Fibroblast of lung (primary cell): ENCODE measurements at regions not wholly inside any gene's neighbourhood (a gene's known extent, or its start where the extent isn't known, plus 50 kb on each side); places are given as distances from the start of the nearest gene placed in this dataset.

Experiments
- DNase-seq, 2 donors: peaks; one replicate each; pipeline versions ENCODE4 v3.0.0 to v3.0.0-alpha.2; 2010; ENCODE audit warnings: low read depth in 2 of 2
- H2AFZ ChIP-seq: 2 replicates; pipeline ENCODE4 v1.5.1; 2012; ENCODE audit warnings: low read length, control low read depth, inconsistent platforms
- H3K27ac ChIP-seq: 2 replicates; pipeline ENCODE4 v1.5.1; 2011; ENCODE audit warnings: low read length, control low read depth; ENCODE audit not compliant: insufficient read depth
- H3K27me3 ChIP-seq: 2 replicates; pipeline ENCODE4 v1.5.1; 2011; ENCODE audit warnings: mild to moderate bottlenecking, low read length; ENCODE audit not compliant: control insufficient read depth, insufficient read depth
- H3K36me3 ChIP-seq: 2 replicates; pipeline ENCODE4 v1.5.1; 2011; ENCODE audit warnings: low read length; ENCODE audit not compliant: control insufficient read depth, insufficient read depth
- H3K4me1 ChIP-seq: 2 replicates; pipeline ENCODE4 v1.5.1; 2011; ENCODE audit warnings: low read length; ENCODE audit not compliant: control insufficient read depth, insufficient read depth; ENCODE audit errors: extremely low read depth
- H3K4me2 ChIP-seq: 2 replicates; pipeline ENCODE4 v1.5.1; 2011; ENCODE audit warnings: low read length, control low read depth; ENCODE audit not compliant: insufficient read depth; ENCODE audit errors: extremely low read depth
- H3K4me3 ChIP-seq, 4 experiments: fragments of 200-600 bp in 1 of 4; sonication (generic) in 1 of 4; replicated peaks in 1 of 4; 2 replicates each; pipeline ENCODE4 v1.5.1; 2011 to 2016; ENCODE audit warnings: low read length in 4 of 4, low read depth in 3 of 4, mild to moderate bottlenecking in 3 of 4, control low read depth in 2 of 4, inconsistent platforms in 1 of 4, mixed read lengths in 1 of 4; ENCODE audit not compliant: insufficient read depth in 1 of 4; ENCODE audit errors: control extremely low read depth in 1 of 4
- H3K79me2 ChIP-seq: 2 replicates; pipeline ENCODE4 v1.5.1; 2012; ENCODE audit warnings: mild to moderate bottlenecking, low read length, inconsistent platforms; ENCODE audit not compliant: control insufficient read depth, insufficient read depth
- H3K9ac ChIP-seq: 2 replicates; pipeline ENCODE4 v1.5.1; 2011; ENCODE audit warnings: mild to moderate bottlenecking, low read length, control low read depth; ENCODE audit not compliant: insufficient read depth
- H3K9me3 ChIP-seq: 2 replicates; pipeline ENCODE4 v1.5.1; 2012; ENCODE audit warnings: low read depth, low read length; ENCODE audit not compliant: control insufficient read depth, insufficient read depth
- H4K20me1 ChIP-seq: 2 replicates; pipeline ENCODE4 v1.5.1; 2011; ENCODE audit warnings: low read length; ENCODE audit not compliant: control insufficient read depth, insufficient read depth; ENCODE audit errors: extremely low read depth
- EZH2 ChIP-seq: IDR thresholded peaks from 2 replicates; pipeline ENCODE4 v1.5.1; 2012; ENCODE audit warnings: low read length, control low read depth, mild to moderate bottlenecking; ENCODE audit errors: missing control alignments
- TF ChIP-seq, protein P1 (sequence below), 2 donors: IDR thresholded peaks in 1 of 2; conservative IDR thresholded peaks in 1 of 2; 1 replicate in 1 of 2; 2 replicates in 1 of 2; pipeline ENCODE4 v1.5.1; 2011 to 2012; ENCODE audit warnings: low read length in 2 of 2, control low read depth in 1 of 2, inconsistent platforms in 1 of 2, low read depth in 1 of 2, mild to moderate bottlenecking in 1 of 2

DNA sequence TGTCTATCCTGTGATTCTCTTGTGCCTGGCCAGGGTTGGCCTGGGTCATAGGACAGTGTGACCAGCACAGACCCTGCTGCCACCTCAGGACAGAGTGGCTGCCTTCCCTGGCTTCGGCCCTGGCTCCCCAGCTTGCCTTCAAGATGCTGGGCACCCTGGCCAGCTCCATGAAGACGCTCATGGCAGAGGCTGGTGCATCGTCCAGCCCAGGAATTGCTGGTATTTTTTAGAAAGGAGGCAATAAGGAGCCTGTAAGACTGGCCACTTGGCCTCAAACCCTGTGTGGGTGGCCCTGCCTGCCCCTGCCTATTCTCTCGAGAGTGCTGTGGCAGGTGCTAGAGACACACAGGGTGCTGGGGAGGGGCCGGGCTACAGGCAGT is 70.4 kb upstream of the ACTRT2 start:
- DNase-seq: no peak
- Histone ChIP-seq H4K20me1 (no peaks in the 10 kb centered on the region), H3K4me3 (no peak overlapping the region), H3K9ac (no peak overlapping the region), H3K4me2 (no peak overlapping the region), H3K36me3 (no peaks in the 10 kb centered on the region), H2AFZ (no peak overlapping the region), H3K9me3 (no peaks in the 10 kb centered on the region), H3K27me3 (no peaks in the 10 kb centered on the region), H3K4me1 (no peaks in the 10 kb centered on the region), H3K27ac (no peak overlapping the region), H3K79me2 (no peaks in the 10 kb centered on the region)
- TF ChIP-seq, protein P1, sequence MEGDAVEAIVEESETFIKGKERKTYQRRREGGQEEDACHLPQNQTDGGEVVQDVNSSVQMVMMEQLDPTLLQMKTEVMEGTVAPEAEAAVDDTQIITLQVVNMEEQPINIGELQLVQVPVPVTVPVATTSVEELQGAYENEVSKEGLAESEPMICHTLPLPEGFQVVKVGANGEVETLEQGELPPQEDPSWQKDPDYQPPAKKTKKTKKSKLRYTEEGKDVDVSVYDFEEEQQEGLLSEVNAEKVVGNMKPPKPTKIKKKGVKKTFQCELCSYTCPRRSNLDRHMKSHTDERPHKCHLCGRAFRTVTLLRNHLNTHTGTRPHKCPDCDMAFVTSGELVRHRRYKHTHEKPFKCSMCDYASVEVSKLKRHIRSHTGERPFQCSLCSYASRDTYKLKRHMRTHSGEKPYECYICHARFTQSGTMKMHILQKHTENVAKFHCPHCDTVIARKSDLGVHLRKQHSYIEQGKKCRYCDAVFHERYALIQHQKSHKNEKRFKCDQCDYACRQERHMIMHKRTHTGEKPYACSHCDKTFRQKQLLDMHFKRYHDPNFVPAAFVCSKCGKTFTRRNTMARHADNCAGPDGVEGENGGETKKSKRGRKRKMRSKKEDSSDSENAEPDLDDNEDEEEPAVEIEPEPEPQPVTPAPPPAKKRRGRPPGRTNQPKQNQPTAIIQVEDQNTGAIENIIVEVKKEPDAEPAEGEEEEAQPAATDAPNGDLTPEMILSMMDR (conservative IDR thresholded peaks at IDR 0.05 in 1 of 2, IDR thresholded peaks at IDR 0.05 in 1 of 2; ENCODE audit: low read depth in 1 of 2, low read length in 2 of 2): no peak
- no peak for TF ChIP-seq EZH2

DNA sequence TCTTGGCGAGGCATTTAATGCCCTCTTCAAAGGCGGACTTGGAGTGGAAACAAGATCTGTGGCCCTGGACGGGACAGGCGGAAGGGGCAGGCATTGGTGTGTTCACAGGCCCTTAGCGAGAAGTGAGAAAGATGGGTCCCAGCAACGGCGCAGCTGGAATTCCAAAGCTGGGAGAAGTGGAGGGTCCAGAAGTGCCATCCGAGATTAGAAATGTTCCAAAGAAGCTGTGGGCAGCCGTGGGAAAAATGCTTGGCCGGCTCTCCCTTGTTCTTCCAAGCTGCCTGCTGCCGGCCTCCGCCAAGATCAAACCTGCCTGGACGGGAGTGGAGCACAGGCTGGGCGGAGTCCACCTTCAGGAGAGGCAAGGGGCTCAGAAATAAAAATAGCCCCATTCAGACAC is 69.4 kb upstream of the ACTRT2 start:
- Histone ChIP-seq H3K9ac (no peak overlapping the region), H3K4me2 (no peak overlapping the region), H4K20me1 (no peaks in the 10 kb centered on the region), H3K4me1 (no peaks in the 10 kb centered on the region), H3K27me3 (no peaks in the 10 kb centered on the region), H3K9me3 (no peaks in the 10 kb centered on the region), H3K79me2 (no peaks in the 10 kb centered on the region), H3K27ac (no peak overlapping the region), H3K4me3 (no peak overlapping the region), H3K36me3 (no peaks in the 10 kb centered on the region), H2AFZ (no peak overlapping the region)
- TF ChIP-seq, protein P1 (conservative IDR thresholded peaks at IDR 0.05 in 1 of 2, IDR thresholded peaks at IDR 0.05 in 1 of 2; ENCODE audit: low read depth in 1 of 2, low read length in 2 of 2): no peak
- TF ChIP-seq EZH2: no peak
- no peak for DNase-seq

DNA sequence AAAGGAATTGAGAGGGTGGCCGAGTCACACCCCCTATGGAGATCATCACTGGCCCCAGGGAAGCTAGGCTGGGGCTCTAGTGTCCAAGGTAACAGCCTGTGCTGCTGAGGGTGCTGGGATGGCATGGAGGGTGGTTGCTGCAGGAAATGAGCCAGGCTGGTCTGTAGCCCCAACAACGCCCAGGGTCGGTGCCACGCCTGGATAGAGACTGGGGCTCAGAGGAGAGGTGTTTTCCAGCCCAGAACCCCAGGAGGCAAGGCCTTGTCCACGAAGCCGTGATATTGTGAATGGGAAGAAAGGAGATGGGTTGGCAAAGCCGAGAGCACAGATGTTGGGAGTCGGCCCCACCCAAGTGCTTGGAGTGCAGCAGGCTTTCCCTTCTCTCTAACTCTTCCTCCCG is 68.9 kb upstream of the ACTRT2 start:
- Histone ChIP-seq H3K4me3 (no peak overlapping the region), H3K79me2 (no peaks in the 10 kb centered on the region), H3K4me2 (no peak overlapping the region), H3K27me3 (no peaks in the 10 kb centered on the region), H2AFZ (no peak overlapping the region), H3K27ac (no peak overlapping the region), H3K36me3 (no peaks in the 10 kb centered on the region), H3K4me1 (no peaks in the 10 kb centered on the region), H3K9ac (no peak overlapping the region), H4K20me1 (no peaks in the 10 kb centered on the region), H3K9me3 (no peaks in the 10 kb centered on the region)
- DNase-seq: no peak
- no peak for TF ChIP-seq EZH2
- TF ChIP-seq, protein P1 (conservative IDR thresholded peaks at IDR 0.05 in 1 of 2, IDR thresholded peaks at IDR 0.05 in 1 of 2; ENCODE audit: low read depth in 1 of 2, low read length in 2 of 2): no peak
